GM18951 (cell line): ENCODE measurements at regions not wholly inside any gene's neighbourhood (a gene's known extent, or its start where the extent isn't known, plus 50 kb on each side); places are given as distances from the start of the nearest gene placed in this dataset.

ENCODE experiments used
- POLR2A ChIP-seq: IDR thresholded peaks from 4 replicates; pipeline ENCODE4 v1.6.1; 2011; ENCODE audit warnings: mild to moderate bottlenecking; ENCODE audit not compliant: insufficient read length, insufficient read depth; ENCODE audit errors: extremely low read depth
- in situ Hi-C: fragments of 300-500 bp; cut with MboI; formaldehyde crosslinking; loops from one replicate; pipeline ENCODE4 v1.12.0; 2022; ENCODE audit warnings: low sequenced_read_pairs, mixed read lengths, inconsistent platforms; ENCODE audit not compliant: unreplicated experiment

DNA sequence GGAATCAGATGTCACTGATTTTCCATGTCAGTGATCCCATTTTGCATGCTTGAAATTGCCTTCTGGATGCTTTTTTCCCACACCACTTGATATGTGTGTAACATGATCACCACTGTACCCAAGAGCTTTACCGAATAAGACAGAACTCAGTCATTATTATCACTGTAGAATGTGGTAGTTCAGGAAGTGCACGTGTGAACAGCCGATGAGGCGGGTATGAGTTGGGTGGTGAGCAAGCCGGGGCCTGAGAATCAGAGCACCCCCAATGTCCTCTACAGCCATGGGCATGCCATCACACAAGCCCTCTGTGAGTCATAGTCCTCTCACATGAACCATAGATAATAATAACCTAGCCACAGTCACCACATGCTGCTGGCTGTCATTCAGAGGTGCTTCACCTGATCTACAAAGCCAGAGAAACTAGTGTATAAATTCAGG is 470.8 kb downstream of the SOX2 start:
- in situ Hi-C loops, result no loop called here

DNA sequence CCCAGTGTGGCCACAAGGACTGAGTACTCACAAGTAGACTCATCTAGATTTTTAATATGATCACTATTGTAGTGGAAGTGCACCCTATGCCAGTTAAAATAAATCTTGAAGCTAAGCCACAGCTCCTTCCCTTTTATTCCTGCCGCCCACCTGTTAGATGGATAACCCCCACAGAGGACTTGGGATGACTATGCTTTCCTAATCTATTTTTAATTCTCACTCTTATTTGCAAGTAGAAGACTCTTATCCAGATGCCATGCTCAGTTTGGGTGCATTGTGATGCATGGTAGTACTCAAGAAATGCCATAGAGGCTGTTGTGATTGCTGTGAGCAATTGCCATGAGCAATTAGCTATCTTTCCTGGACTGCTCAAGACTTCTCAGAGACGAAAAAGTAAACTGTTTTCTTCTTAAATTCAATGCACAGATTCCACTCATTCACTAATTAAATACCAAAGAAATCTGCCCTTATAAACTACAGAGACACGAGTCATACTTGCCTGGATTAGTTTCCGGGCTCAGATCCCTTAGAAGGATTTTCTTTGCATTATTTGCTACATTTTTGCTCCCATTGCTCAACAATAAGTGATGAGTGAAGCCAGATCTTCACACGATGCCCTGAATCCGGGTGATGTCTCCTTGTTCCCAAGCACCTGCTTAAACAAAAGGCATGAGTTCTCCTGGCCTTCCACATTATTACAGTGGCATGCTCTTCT is 472.1 kb downstream of the SOX2 start:
- in situ Hi-C loops, result no loop called here
- no peak for TF ChIP-seq POLR2A

More for the DNA sequence above, 470.8 kb downstream of the SOX2 start:
- no peak for TF ChIP-seq POLR2A

DNA sequence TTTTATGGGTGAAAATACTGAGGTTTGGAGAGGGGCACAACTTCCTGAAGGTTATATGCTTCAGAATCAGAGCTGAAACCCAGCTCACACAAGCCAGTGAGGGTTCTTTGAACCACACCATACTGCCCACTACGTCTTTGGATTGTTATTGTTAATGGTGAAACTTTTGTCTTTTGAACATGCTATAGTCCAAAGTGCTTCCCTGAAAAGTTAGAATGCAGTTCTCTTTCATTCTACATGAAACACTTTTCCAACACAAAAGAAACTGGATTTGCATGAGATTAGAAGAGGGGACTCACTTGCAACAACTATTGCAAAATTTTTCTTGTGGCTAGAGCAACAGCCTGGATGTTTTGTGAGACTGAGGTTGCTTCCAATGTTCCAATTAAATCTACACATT is 473.6 kb downstream of the SOX2 start:
- TF ChIP-seq POLR2A, result no peak
- in situ Hi-C loops, result no loop called here

DNA sequence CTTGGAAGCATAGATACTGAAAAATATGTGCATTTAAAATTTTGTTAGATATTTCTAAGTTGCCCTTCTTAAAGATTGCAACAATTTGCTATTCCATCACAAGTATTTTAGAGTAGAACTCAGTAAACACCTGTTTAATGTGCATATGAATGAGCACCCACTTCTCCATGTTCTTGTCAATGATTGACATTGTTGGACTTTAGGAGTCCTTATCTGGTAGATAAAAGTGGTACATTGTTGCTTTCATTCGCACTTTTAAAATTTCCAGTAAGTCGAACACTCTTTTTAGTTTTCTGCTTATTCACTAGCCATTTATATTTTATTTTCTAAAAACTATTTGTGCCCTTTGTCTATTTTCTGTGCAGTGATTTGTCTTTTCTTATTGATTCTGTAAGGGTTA is 478.3 kb downstream of the SOX2 start:
- in situ Hi-C loops, result no loop called here

DNA sequence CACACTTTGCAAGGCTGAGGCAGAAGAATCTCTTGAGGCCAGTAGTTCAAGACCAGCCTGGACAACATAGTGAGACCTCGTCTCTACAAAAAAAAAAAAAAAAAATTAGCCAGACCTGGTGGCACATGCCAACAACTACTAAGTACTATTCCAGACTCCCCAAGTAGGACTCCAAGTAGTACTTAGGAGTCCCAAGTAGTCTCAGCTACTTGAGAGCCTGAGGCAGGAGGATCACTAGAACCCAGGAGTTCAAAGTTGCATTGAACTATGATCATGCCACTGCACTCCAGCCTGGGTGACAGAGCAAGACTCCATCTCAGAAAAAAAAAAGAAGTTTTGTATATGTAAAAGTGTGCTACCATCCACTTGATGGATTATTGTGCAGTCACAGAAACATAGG is 486.6 kb downstream of the SOX2 start:
- in situ Hi-C loops, result no loop called here

More for the DNA sequence above, 478.3 kb downstream of the SOX2 start:
- TF ChIP-seq POLR2A, result no peak

DNA sequence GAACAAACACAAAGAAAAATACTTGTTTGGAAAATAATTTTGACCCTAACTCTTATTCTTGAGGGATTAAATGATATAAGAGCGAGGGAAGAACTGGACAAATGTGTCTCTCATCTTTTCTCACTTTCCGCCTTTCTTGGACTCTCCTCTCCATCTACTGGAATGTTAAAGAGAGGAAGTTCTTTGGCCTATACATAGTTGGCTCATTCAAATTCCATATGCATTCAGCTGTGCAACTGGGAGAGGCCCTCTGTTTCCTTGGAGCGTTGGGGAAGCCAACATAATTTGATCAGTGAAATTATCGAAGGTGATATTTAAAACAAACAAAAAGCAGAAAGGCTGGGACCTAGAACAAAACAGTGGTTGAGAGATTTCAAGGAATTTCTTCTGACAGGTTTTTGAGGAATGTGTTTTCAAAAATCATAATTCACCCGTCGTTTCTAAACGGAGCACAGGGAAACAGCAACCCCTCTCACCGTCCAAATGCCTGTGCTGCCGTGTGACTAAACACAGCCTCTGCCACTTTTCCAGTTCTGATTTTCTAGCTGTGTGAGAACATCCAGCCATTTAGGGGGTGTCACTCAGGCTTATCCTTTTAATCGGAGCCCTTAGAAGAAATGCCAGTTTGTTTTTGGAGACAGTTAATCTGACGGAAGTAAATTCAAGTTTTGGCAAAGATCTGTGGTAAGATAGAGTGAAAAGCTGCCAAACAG is 489.9 kb downstream of the SOX2 start:
- no peak for TF ChIP-seq POLR2A
- in situ Hi-C loops, result no loop called here

More for the DNA sequence above, 486.6 kb downstream of the SOX2 start:
- TF ChIP-seq POLR2A, result no peak

DNA sequence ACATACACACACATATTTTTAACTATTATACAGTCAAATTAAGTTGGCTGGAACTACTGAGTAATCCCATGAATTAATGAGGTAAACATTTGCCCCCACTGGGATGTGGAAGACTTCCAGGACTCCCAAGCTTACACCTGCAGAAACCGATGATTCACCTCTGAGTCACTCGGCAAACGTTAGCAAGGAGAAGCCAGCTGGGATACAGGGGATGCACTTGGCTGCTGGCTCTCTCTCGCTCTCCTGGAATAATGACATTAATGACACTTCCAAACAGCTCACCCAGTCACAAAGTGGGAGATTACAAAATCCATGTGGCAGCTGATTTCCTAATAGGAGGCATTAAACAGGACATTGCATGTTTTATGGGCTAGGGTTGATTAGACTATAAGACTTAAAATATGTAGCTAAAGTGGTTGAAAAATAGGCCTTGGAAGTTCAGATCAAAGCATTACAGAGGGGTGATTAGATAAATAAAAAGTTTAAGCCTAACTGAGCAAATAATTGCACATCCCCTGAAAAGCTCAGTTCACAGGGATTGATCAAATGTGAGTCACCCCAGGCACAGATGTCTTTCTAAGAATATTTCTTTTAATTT is 500.9 kb downstream of the SOX2 start:
- TF ChIP-seq POLR2A, result no peak
- in situ Hi-C loops, result no loop called here

DNA sequence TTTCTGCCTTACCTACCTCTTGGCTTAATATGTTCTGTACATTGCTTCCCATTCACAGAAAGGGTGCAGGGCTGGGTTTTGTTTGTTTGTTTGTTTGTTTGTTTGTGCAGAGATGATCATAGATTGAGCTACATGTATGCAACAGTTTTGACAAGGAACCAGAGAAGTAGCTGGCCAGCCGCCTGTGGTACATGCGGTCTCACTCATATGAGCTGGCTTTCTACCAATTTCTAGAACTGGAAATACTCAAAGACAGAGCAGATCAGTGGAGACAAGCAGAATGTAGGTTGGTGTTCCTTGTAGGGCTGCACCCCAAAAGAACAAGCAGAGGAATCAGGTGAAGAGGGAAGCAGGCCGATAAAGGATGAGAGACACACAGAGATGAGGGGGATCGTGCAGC is 502.7 kb downstream of the SOX2 start:
- TF ChIP-seq POLR2A, result no peak
- in situ Hi-C loops, result no loop called here

DNA sequence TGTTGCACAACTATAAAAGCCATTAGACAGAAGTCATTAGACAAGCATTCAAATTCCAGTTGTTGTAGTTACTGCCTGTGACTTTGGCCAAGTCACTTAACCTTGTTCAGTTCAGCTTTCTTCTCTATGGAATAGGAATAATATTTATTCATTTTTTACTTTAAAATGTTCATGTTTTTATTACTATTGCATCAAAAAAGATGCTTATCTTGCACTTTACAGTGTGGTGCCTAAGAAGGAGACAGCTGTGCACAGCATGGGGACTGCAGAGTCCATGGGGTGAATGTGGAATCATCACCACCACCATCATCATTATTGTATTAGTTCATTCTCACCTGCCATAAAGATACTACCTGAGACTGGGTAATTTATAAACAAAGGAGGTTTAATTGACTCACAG is 504.2 kb downstream of the SOX2 start:
- TF ChIP-seq POLR2A, result no peak
- in situ Hi-C loops, result no loop called here

DNA sequence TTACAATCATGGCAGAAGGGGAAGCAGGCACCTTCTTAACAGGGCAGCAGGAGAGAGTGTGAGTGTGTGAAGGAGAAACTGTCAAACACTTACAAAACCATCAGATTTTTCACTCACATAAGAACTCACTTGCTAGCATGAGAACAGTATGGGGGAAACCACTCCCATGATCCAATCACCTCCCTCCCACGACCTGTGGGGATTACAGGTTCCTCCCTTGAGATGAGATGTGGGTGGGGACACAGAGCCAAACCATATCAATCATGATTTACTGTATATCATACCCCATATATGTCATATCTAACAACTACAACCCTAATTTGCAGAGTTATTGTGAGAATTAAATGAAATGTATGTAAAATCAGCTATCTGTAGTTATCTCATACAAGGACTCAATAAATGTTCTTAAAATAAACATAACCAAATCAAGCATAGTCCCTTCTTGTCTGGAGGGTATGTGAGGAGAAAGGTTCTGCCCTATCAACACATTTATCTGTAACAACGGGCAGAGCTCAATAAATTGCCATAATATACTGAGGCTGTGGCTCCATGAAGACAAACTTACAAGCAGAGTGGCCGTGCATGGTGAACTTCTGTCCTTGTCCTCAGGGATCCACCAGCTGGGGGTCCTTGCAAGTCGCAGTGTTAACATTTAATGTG is 504.7 kb downstream of the SOX2 start:
- TF ChIP-seq POLR2A, result no peak
- in situ Hi-C loops, result no loop called here

DNA sequence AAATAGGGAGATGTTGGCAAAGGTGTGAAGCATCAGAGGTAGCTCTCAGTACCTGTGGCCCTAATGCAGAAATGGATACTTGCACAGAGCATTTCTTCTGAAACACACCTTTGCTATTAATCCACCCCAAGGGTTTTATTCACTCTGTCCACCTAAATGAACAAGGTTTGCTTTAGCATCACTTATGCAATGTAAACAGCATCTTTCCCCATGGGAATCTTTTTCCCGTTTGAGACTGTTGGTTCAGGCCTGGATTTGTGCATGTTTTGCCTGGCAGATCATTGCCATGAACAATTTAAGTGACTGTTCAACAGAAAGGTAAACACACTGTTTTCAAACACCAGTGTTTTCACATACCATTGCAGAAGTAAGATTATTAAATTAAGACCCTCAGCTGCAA is 508.3 kb downstream of the SOX2 start:
- in situ Hi-C loops, result no loop called here

DNA sequence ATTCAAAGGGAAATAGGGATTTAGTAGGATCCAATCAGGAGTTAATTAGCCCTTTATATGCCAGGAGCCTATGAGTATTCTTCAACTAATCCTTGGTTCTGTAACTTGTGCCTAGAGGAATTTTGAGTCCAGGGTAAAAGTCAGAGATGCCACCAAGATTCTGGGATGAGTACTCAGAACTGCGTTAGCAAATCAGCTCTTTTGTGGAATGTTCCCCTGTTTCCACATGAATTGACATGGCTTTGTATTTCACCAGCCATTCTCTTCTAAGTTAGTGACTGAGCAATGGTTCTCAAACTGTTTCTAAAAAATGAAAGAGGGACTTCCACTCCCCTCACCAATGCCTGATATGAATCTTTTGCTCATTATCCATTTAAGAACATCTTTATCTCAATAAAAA is 508.7 kb downstream of the SOX2 start:
- no peak for TF ChIP-seq POLR2A
- in situ Hi-C loops, result no loop called here

More for the DNA sequence above, 508.3 kb downstream of the SOX2 start:
- TF ChIP-seq POLR2A, result no peak

DNA sequence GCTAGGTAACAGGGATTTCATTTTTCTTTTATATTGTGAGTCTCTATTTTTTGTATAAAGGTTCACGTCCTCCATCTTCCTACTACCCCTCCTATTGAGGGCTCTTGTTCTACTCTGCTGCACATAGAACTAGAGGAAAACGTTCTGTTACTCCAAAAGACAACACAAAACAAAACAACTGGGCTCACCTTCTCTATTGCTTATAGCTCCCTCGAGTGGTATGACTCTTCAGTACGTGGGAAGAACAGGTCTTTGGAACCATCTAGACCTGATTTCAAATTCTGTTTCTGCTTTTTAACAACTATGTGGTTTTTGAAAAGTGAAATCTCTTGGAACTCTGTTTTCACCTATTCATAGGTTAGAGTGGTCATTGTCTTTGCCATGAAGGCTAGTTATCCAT is 515.3 kb downstream of the SOX2 start:
- in situ Hi-C loops, result no loop called here
- no peak for TF ChIP-seq POLR2A
